ENCODE measurements at regions not wholly inside any gene's neighbourhood (a gene's known extent, or its start where the extent isn't known, plus 50 kb on each side); places are given as distances from the start of the nearest gene placed in this dataset.

DNA sequence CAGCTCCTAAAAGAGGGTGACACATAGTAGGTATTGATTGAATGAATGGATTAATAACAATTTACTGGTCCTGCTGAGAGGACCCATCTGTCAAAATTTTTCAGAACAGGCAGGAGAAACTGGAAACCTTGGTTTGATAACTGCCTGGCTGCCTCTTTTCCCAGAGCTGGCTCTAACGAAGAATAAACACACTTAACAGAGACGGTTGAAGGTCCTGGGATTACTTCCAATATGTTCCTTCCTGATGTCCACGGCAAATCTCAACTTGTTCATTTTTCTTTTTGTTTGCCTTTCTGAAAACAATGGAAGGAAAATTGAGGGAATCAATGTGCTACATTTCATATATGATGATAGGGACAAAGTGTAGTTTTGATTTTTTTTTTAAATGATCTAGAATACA lies 76.5 kb upstream of the SYT13 start:
- TF ChIP-seq CTCF (IDR thresholded peaks at IDR 0.05; ENCODE audit: low read depth, low read length, missing input control), result no peak
- no peak for TF ChIP-seq HNF4G (IDR thresholded peaks at IDR 0.05)
- no peak for TF ChIP-seq TAF1 (conservative IDR thresholded peaks at IDR 0.05)
- TF ChIP-seq EGR1 (IDR thresholded peaks at IDR 0.05; ENCODE audit: low read depth in 2 of 2), result no peak
- no peak for TF ChIP-seq RXRA (IDR thresholded peaks at IDR 0.05)
- no peak for TF ChIP-seq YY1 (IDR thresholded peaks at IDR 0.05)
- TF ChIP-seq RAD21 (IDR thresholded peaks at IDR 0.05), result no peak
- TF ChIP-seq REST (IDR thresholded peaks at IDR 0.05), result no peak
- TF ChIP-seq ATF3 (IDR thresholded peaks at IDR 0.05), result no peak
- no peak for TF ChIP-seq SP1 (IDR thresholded peaks at IDR 0.05)
- TF ChIP-seq, protein P1, sequence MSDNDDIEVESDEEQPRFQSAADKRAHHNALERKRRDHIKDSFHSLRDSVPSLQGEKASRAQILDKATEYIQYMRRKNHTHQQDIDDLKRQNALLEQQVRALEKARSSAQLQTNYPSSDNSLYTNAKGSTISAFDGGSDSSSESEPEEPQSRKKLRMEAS (IDR thresholded peaks at IDR 0.05), result no peak

All from liver (tissue), 3 donors.